ENCODE measurements at regions not wholly inside any gene's neighbourhood (a gene's known extent, or its start where the extent isn't known, plus 50 kb on each side); places are given as distances from the start of the nearest gene placed in this dataset.

DNA sequence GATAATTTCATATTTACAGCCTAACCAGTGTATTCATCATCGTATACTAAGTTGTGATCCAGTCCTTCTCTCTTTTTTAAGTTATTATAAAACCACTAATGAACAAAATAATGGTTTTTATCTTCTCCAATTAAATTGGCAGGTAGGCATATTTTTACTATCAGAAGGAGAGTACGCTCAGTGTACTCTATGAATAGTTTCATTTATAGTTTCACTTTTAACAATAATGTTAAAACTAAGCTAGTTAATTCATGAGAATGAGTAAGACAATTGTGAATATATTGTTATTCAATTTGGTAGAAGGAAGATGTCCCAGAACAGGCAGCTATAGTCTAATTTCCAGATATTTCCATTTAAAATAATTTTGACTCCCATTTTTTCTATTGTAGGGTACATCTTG lies 277.1 kb downstream of the RASSF9 start:
- intact Hi-C loops (cut with DNase I), result no loop called here
- DNase-seq (ENCODE audit: missing footprints) (no peak), ATAC-seq (no peak)

DNA sequence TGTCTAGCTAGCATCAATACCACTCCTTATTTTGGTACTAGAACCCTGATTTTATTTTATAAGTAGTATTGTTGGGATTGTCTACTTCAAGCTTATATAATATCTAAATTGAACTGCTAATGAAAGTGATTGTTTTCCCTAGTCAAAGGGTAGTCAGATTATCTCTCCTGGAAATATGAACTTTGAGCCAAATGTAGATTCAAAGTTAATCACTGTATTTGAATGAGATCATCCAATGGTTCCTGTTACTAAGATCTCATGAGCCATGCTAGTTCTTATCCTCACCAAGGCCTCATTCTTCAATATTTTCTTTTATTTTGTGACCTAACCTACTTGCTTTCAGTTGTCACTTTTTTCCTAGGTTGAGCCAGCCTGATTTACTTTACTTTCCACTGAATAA lies 276.7 kb downstream of the RASSF9 start:
- ATAC-seq, result no peak
- intact Hi-C loops (cut with DNase I), result no loop called here
- DNase-seq (ENCODE audit: missing footprints), result no peak

DNA sequence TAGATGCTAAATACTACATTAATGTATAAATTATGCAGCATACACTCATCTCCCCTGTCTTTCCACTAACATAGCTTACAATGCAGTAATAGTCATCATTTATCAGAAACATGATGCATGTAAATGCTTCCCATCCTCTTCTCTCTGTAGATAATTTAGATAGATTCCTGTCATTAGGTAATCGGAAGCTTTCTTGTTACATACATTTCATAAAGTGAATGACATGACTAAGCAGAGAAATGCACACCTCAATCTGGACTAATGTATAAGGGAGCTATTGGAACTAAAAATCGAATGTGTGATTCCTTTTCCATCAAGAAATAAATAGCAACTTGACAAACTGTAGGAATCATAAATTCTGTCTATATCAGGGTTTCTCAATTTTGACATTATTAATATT lies 273.4 kb downstream of the RASSF9 start:
- no peak for ATAC-seq
- no peak for DNase-seq (ENCODE audit: missing footprints)
- intact Hi-C loops (cut with DNase I), result no loop called here

DNA sequence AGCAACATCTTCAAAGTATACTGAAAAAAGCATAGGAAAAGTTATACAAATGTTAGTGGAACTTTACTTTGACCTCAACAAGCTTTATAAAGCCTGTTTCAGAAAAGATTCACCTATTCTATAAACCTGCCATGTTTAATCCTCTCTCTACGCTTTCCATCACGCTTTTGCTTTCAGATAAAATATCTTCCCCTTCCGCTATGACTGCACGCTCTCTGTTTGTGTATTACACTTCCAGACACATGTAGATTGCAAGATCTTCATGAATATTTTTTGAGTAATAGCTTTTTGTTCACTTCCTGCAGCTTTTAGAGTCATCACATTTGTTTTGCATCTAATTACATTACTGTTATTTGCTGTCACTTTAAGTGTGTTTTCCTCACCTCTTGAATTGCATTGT lies 271.4 kb downstream of the RASSF9 start:
- intact Hi-C loops (cut with DNase I), result no loop called here
- DNase-seq (ENCODE audit: missing footprints), result no peak
- ATAC-seq, result no peak

DNA sequence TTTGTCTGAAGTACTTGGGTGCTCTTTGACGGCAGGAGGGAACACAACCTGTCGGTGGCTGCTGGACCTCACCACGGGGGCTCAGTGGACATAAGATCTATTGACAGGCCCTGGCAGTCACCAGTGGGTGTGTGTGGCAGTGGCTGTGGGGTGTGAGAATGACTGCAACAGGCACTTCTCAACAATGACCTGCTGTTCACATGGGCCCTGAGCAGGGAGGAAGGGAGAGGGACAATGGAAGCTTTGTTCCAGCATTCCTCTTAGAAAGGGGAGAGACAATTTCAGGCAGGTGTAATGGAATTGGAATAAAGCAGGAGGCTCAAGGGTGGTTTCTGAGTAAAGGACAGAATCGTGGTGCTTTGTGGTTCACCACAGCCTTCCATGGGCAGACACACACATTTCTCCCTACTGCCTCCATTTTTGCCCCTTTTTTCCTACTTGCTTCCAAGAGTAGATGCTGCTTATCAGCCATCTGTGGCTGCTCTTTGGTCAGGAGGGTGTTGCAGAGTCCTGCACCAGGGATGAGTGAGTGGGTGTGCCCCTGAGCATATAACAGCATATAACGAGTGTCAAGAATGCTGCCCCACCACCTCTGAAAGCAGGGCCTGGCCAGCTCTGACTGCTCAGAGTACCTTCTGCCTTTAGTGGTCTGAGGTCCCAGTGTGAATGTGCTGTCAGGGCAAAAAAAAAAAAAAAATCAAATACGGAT lies 267.7 kb downstream of the RASSF9 start:
- DNase-seq (ENCODE audit: missing footprints), result peak; percentile 45
- intact Hi-C loops (cut with DNase I), result no loop called here

DNA sequence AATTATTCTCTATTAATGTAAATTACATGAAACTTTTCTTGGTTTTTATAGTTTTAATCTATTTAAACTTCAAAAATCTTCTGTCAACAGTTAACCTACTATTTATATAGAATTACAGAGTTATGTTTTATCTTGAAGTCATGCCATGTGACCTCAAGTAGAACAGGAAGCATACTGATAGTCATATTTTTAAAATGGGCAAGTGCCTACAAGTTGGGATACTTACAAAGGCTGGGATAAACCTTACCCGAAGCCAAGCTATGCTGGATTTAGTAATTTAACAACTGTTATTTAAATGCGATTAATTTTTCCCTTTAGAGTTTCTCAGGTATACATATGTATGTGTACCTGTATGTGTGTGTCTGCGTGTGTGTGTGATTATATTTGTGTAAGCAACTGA lies 266.9 kb downstream of the RASSF9 start:
- DNase-seq (ENCODE audit: missing footprints), result no peak

More for the DNA sequence above, 267.7 kb downstream of the RASSF9 start:
- ATAC-seq, result no peak

DNA sequence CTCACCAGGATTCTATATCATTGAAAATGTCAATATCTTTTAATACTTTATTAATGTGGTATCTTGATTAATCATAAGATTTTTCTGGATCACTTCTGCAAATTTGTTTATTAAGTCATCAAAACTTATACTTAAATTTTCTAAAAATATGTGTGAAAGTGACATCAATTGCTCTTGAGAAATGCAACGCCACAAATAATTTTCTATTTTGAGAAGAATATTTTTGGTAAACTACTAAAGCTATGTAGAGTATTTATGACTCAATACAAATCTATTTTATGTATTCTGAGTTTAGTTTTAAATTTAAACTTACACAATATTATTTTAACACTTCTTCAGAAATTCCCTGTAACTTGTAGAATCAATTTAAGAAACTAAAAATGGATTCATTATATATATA lies 263.3 kb downstream of the RASSF9 start:
- no peak for DNase-seq (ENCODE audit: missing footprints)

More for the DNA sequence above, 266.9 kb downstream of the RASSF9 start:
- no peak for ATAC-seq
- intact Hi-C loops (cut with DNase I), result no loop called here

DNA sequence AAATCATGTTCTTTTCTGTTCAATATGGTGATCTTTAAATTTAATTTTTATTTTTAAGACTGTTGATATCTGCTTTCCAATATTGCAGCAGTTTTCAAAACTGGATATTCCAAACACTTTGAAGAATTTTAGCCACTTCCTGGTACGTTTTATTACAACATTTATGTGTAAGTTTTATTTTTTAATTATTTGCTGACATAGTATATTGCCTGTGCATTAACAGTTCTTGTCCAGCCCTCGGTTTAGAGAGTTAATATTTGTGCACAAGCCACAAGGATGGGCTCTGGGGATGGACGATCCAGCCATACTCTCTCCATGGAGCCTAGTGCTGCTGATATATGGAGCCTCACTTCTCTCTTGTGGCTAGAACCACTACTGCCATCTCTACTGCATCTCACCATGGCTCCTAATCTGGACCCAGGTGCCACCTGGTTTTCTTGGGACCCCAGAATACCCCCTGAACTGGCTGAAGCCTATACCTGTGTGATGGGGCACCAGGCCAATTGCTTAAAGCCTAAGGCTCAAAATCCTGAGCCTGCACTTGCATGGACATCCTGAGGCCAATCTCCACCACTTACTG lies 262.5 kb downstream of the RASSF9 start:
- intact Hi-C loops (cut with DNase I), result loop anchor here (10.0 kb wide), 1 partner anchor 89 kb away; no protein-coding TSS in a partner anchor
- DNase-seq (ENCODE audit: missing footprints), result no peak
- ATAC-seq, result no peak

More for the DNA sequence above, 263.3 kb downstream of the RASSF9 start:
- no peak for ATAC-seq
- intact Hi-C loops (cut with DNase I), result loop anchor here (10.0 kb wide), 1 partner anchor 88 kb away; no protein-coding TSS in a partner anchor

DNA sequence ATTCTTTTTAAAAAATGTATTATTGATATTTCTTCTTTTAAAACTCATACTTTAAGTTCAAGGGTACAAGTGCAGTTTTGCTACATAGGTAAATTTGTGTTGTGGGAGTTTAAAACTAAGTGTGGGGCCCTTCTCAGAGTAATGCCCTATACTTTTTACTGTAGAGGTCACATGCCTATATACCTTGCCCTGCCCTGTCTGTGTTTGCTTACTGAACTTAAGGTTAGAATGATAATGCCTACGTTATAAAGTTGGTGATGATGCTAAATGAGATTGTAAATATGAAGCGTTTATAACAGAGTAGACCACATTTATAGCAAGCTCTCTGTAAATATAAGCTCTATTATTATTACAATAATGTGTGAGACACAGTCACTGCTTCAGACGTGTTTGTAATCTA lies 261.9 kb downstream of the RASSF9 start:
- DNase-seq (ENCODE audit: missing footprints) (no peak), ATAC-seq (no peak)
- intact Hi-C loops (cut with DNase I), result loop anchor here (10.0 kb wide), 1 partner anchor 89 kb away; no protein-coding TSS in a partner anchor

DNA sequence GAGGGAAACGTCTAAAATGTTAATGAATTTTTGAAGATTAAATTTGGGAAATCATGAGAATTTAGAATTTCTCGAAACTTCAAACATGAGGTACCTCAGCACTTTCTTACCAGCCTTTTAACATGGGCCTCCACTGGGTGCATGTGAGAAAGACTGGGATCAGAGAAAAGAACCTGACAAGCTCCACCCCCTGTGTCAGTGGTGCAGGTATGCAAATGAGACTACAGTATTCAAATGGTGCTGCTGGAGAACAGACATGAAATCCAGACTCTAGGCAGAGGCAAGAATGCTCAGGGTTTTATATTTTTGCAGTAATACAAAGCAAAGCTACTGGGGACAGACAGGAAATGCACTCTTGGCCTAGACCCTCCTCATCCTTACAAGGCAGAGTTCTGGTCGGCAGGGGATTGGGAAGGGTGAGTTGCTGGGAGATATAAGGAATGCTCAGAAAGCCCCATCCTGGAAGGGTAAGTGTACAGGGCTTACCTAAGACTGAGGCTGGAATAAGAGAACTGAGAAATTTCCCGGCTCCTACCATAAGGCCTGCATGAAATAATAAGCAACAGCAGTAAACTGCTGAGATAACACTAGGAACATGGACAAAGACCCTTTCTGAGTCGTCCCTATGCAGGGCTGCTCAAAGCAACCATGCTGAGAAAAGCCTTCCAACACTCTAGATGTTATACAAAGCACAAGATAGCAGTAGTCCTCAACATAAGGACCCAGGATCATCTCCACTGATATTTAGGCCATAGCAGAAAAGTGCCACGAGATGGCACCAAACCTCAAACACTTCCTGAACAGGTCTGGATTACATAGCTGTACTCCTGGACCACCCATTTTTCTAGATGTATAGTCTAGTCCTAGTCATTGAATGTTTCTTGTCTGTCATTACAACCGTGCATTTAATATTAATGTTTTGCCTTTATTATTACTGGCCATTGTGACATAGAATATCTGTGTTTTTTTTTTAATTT lies 260.8 kb downstream of the RASSF9 start:
- ATAC-seq, result peak; percentile 65
- intact Hi-C loops (cut with DNase I), result loop anchor here (1.0 to 10.0 kb wide), 2 partner anchors 91 to 291 kb away; no protein-coding TSS in a partner anchor
- DNase-seq (ENCODE audit: missing footprints), result no peak

DNA sequence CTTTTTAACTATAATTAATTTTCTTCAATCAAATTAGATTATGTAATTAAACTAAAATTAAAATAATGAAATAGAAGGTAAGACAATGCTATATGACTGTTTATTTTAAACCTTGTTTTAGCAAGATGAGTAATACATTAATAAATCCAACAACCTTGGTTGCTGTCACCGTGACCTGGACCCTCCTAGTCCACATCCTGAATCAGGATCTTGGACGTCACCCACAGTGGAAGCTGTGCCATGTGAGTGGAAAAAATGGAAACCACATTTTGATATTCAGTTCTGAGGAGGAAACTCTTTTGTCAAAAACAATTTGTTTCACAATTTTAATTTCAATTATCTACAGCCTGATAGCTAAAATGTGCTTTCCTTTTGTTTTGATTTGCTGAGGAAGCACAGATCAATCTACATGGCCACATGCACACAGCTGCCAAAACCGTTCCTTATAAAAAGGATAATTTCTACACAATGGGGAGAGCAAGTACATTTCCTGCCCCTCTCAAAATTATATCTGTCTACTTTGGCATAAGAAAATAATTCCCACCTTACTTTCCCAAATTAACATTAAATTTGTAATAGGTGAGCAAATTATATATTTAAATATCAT lies 255.5 kb downstream of the RASSF9 start:
- intact Hi-C loops (cut with DNase I), result no loop called here
- ATAC-seq, result no peak
- no peak for DNase-seq (ENCODE audit: missing footprints)

DNA sequence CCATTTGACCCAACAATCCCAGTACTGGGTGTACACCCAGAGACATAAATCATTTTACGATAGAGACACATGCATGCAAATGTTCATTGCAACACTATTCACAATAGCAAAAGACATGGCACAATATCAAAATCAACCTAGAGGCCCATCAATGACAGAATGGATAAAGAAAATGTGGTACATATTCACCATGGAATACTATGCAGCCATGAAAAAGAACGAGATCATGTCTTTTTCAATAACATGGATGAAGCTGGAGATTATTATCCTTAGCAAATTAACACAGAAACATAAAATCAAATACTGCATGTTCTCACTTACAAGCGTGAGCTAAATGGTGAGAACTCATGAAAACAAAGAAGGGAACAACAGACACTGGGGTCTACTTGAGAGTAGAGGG lies 249.1 kb downstream of the RASSF9 start:
- ATAC-seq, result no peak
- intact Hi-C loops (cut with DNase I), result no loop called here
- no peak for DNase-seq (ENCODE audit: missing footprints)

DNA sequence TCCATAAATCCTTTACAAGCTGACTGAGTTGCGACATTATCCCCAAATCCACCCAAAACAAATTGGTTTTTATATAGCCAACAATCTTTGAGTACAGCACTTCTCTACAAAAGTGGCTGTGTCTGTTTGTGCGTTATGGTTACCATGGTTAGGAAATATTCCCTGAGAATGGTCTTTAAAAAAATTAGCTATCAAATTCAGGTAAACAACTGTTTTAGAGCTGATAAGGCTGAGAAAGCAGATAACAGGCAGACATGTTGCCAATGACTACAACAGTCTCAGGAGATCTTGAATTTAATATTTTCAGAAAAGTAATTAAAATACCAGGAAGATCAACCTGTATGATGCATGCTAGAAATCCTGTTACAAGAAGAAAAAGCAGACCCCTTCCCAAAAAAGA lies 248.0 kb downstream of the RASSF9 start:
- ATAC-seq (no peak), DNase-seq (ENCODE audit: missing footprints) (no peak)
- intact Hi-C loops (cut with DNase I), result no loop called here

DNA sequence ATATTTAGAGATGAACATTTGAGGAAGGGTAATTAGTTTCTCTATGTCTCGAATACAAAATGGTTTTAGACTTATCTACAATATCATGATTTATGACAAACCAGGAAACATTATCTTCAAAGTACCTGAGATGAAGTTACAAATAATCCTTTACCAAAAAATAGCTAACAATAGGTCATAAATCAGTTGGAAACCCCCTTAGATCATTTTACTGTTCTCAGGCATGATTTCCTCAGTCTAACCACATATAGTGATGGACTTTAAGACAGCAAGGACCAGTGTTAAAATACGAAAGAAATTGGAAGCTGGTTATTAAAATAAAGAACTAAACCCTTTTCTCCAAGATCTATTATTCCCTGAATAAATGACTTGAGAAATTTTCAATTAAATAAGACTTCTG lies 235.4 kb downstream of the RASSF9 start:
- intact Hi-C loops (cut with DNase I), result no loop called here
- DNase-seq (ENCODE audit: missing footprints), result no peak
- no peak for ATAC-seq

DNA sequence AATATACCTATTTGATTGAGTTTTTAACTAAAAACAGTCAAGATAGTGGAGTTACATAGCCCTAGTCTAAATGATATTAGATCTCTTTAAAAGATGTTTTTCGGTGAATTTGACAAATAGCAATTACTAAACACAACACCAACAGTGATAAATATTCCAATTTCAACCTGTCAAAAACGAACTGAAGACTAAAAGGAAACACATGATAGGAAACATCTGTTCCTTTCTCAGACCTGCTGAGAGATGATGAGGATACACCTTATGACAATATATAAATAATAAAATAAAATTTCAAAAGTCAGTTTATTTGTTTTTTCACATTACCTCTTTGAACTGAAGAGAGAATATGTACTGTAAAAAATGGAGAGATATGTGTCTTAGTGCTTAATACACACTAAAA lies 232.7 kb downstream of the RASSF9 start:
- intact Hi-C loops (cut with DNase I), result no loop called here
- DNase-seq (ENCODE audit: missing footprints), result no peak
- no peak for ATAC-seq

DNA sequence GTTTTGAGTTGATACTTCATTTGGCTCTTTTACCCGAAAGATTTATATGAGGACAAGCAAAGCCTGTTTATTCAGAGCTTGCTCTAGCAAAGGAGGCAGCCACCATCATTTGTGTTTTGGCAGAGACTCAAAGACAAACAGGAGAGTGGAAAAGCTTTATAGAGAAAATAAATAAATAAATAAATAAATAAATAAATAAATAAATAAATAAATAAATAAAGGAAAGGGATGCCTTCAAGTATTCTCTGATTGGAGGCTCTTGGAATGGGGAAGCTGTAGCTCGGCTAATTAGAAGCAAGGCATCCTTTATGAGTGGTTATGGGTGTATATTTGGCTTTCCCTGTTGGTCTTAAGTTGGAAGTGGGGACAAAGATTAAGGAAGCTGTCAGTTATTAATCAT lies 229.8 kb downstream of the RASSF9 start:
- DNase-seq (ENCODE audit: missing footprints), result no peak
- no peak for ATAC-seq
- intact Hi-C loops (cut with DNase I), result no loop called here

DNA sequence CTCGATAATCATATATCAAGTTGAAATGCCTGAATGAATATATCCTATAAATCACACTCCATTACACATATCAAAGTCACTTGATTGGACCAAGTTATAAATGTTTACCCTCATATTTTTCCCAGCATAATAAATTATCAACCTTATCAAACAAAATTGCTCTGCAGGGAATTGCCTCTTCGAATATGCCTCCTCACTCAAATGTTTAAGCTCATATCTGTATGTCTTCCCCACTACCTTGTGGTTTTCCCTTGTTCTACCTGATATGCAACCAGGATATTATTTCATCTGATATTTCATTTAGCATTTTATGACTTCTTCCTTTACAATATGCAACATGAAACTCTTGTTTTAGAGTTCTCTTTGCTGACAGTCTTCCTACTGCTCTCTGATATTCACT lies 226.4 kb downstream of the RASSF9 start:
- DNase-seq (ENCODE audit: missing footprints) (no peak), ATAC-seq (no peak)
- intact Hi-C loops (cut with DNase I), result no loop called here

DNA sequence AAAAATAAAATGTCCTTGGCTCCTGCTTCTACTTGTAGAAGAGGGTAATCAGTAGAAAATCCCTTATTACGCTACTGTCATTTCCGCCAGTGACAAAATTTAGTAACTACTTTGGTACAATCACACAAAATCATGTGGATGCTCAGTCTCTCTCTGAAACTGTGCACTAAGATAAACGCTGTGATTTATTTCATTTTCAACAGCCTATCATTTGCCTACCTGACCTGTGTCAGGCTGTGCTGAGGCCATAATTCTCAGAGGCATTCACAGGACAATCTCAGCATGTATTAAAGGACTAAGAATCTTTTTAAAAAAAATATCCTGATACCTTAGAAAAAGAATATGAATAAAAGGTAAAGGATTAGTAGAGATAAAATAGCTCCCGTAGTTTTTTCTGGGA lies 226.0 kb downstream of the RASSF9 start:
- intact Hi-C loops (cut with DNase I), result no loop called here
- DNase-seq (ENCODE audit: missing footprints) (no peak), ATAC-seq (no peak)

DNA sequence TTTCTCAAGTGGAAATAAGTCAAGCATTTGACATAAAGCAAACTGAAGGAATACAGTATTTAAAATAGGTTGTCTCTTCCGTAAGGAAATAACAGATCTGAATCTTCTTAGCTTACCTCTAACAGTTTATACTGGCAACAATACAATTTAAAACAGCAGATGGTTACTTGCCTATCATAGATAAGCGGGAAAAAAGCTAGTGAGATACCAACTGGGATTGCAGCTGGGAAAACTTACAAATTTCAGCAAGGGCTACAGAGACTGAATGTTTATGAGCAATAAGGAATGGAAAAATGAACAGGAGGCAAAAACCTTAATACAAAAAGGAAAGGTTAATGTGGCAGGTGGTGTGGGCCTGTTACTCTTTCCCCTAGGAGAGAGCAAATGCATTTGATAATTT lies 220.0 kb downstream of the RASSF9 start:
- ATAC-seq, result no peak
- intact Hi-C loops (cut with DNase I), result no loop called here
- DNase-seq (ENCODE audit: missing footprints), result no peak
